Duodenal mucosa (tissue), 2 donors: ENCODE measurements at regions not wholly inside any gene's neighbourhood (a gene's known extent, or its start where the extent isn't known, plus 50 kb on each side); places are given as distances from the start of the nearest gene placed in this dataset.

Experiments
- H3K27ac ChIP-seq: one replicate; pipeline ENCODE4 v1.7.0; 2013; ENCODE audit warnings: low read depth, low read length
- H3K27me3 ChIP-seq, 2 donors: one replicate each; pipeline ENCODE4 v1.7.0; 2013; ENCODE audit warnings: low read length in 2 of 2, control low read depth in 1 of 2; ENCODE audit not compliant: insufficient read depth in 2 of 2, control insufficient read depth in 1 of 2
- H3K36me3 ChIP-seq, 2 donors: one replicate each; pipeline ENCODE4 v1.7.0; 2013; ENCODE audit warnings: low read length in 2 of 2, control low read depth in 1 of 2; ENCODE audit not compliant: insufficient read depth in 2 of 2, control insufficient read depth in 1 of 2
- H3K4me1 ChIP-seq, 2 donors: one replicate each; pipeline ENCODE4 v1.7.0; 2013; ENCODE audit warnings: low read length in 2 of 2, control low read depth in 1 of 2; ENCODE audit not compliant: insufficient read depth in 2 of 2, control insufficient read depth in 1 of 2
- H3K4me3 ChIP-seq, 2 donors: one replicate each; pipeline ENCODE4 v1.7.0; 2013; ENCODE audit warnings: low read length in 2 of 2, low read depth in 1 of 2
- H3K9ac ChIP-seq, 2 donors: one replicate each; pipeline ENCODE4 v1.7.0; 2013; ENCODE audit warnings: low read length in 2 of 2, low read depth in 1 of 2
- H3K9me3 ChIP-seq, 2 donors: one replicate each; pipeline ENCODE4 v1.7.0; 2013; ENCODE audit warnings: low read length in 2 of 2, control low read depth in 1 of 2; ENCODE audit not compliant: control insufficient read depth in 1 of 2

DNA sequence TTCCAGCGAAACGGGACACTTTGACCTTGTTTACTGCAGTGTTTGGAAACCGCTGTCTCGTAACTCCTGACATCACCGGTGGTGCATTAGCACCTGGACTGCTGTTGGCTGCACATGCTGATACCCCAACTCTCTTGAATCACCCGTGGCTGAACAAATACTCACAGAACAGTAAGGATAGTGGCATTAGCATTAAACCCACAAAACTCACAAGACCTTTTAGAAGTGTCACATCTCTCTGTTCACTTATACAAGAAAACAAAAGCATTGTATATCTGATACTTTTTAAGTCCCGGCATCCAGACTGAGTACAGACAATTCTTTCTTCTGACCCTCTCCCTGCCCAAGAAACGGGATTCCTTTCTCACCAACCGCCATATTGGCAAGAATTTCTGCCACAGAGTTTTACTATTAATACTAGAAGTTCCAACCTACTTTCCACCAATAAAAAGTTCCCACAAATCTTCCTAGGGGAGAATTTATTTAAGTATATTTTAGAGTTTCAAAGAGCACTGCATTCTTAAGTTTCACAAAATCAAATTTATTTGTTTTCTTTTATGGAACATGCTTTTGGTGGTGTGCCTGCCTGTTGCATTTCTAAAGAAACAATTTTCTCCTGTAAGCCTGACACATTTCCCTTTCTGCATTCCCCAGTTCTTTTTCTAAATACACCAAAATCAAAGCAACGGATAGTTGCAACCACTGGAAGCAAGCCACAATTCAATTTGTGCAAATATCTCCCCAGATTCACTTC, 208.4 kb upstream of the KLF14 start:
- H3K9ac ChIP-seq, result peak overlapping the region; percentile 83 to 90
- H3K4me3 ChIP-seq, result peak overlapping the region; percentile 71 to 82
- no peaks in the 10 kb centered on the region for H3K27me3 ChIP-seq
- H3K9me3 ChIP-seq, result no peaks in the 10 kb centered on the region
- peak overlapping the region; percentile 79 for H3K27ac ChIP-seq
- peaks cover 39% of the 10 kb centered on the region in 2 donors for H3K4me1 ChIP-seq
- H3K36me3 ChIP-seq, result no peaks in the 10 kb centered on the region

DNA sequence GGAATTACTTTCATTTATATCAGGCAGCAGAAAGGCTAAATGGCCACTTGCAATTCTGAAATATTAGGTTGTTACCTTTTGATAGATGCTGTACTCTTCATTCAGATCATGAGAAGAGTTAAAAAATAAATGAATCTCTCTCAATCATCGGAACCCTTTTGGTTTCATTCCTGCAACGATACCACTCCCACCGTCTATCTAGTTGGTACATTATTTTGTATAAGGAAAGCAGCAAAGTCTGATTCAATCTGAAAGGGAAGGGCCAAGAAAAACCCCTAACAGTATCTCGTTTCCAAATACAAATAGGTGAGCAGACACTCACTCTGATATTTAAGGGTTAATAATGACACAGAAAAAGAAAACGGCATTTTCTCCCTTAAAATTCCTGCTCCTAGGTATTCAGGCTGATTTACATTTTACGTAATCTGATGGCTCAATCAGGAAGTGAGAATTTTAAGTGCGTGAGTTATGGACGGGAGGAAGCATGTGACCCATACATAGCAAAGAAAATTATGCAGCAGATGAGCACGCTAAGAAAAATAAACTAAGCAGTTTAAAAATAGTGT, 209.4 kb upstream of the KLF14 start:
- H3K9ac ChIP-seq, result peak overlapping the region; percentile 83 to 90
- no peaks in the 10 kb centered on the region for H3K27me3 ChIP-seq
- no peaks in the 10 kb centered on the region for H3K36me3 ChIP-seq
- H3K9me3 ChIP-seq, result no peaks in the 10 kb centered on the region
- peak overlapping the region; percentile 53 for H3K27ac ChIP-seq
- H3K4me3 ChIP-seq, result peak overlapping the region; percentile 61 to 82
- peaks cover 34 to 36% of the 10 kb centered on the region in 2 donors for H3K4me1 ChIP-seq

DNA sequence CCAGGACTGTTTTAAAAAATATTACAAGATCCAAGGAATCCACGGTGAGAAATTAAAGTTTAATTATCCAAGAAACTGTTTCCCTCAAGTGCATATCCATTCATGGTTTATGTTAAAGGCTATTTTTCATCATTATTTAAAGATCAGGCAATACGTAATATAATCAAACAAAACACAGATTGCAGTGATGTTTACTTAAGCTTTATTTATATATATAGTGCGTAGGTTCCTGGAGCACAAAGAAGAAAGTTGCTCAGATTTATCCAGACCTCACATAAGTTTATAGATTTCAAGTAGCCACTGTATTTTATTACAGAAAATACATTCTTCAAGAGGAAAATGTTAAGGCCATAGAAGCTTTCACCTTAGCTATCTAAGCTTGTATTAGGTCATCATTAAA, 210.0 kb upstream of the KLF14 start:
- H3K9ac ChIP-seq, result peak overlapping the region; percentile 83 to 90
- no peak overlapping the region for H3K27ac ChIP-seq
- peak overlapping the region; percentile 61 to 82 for H3K4me3 ChIP-seq

DNA sequence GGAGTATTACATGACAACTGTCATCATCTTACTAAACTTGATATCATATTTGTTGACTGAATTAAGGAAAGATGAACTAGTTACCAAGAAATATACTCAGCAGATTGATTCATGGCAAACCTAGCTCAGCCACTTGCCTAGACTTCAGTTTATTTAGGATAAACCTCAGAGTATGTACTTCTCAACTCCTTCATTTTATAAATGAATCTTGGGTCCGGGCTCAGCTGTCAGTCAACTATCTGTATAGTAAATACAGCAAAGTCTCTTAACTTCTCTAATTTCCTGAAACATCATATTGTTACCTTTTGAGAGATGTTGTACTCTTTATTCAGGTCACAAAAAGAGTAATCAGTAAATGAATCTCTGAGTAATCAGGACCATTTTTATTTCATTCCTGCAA, 211.0 kb upstream of the KLF14 start:
- Histone ChIP-seq H3K9ac (no peak overlapping the region), H3K4me1 (peaks cover 20 to 21% of the 10 kb centered on the region in 2 donors), H3K9me3 (no peaks in the 10 kb centered on the region), H3K27me3 (no peaks in the 10 kb centered on the region), H3K36me3 (no peaks in the 10 kb centered on the region), H3K27ac (no peak overlapping the region), H3K4me3 (no peak overlapping the region)

More for the DNA sequence above, 210.0 kb upstream of the KLF14 start:
- Histone ChIP-seq H3K36me3 (no peaks in the 10 kb centered on the region), H3K27me3 (no peaks in the 10 kb centered on the region), H3K4me1 (peaks cover 28 to 31% of the 10 kb centered on the region in 2 donors), H3K9me3 (no peaks in the 10 kb centered on the region)

DNA sequence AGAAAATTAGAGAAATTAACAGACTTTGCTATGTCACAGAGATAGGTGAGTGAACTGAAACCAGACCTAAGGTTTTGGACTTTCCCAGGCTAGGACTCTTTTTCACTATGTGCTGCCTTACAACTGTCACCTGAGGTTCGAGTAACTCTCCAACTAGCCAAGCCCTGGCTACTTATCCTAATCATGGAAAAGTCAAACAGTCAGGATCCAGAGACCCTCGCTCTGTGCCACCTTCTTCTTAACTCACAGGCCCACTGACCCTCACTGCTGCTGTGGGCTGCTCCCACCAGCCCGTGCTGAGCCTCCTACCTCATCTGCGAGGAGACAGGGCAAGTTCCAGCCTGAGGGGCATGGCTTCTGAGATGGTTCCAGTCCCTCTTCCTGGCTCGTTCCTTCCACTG, 211.4 kb upstream of the KLF14 start:
- Histone ChIP-seq H3K27ac (no peak overlapping the region), H3K4me3 (no peak overlapping the region), H3K9ac (no peak overlapping the region), H3K9me3 (no peaks in the 10 kb centered on the region), H3K27me3 (no peaks in the 10 kb centered on the region), H3K4me1 (peaks cover 19 to 21% of the 10 kb centered on the region in 2 donors), H3K36me3 (no peaks in the 10 kb centered on the region)

DNA sequence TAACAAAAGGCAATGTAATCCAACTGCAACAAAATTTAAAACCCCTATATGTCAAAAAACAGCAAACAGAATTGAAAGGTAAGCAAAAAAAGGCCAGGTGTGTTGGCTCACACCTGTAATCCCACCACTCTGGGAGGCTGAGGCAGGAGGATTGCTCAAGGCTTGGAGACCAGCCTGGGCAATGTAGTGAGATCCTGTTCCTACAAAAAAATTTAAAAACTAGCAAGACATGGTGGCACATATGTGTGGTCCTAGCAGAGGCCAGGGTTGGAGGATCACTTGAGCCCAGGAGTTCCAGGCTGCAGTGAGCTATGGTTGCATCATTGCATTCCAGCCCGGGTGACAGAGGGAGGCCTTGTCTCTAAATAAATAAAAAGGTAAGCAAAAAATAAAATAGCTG, 212.1 kb upstream of the KLF14 start:
- Histone ChIP-seq H3K27ac (no peak overlapping the region), H3K9ac (no peak overlapping the region), H3K4me3 (no peak overlapping the region), H3K27me3 (no peaks in the 10 kb centered on the region), H3K4me1 (peaks cover 19 to 21% of the 10 kb centered on the region in 2 donors), H3K9me3 (no peaks in the 10 kb centered on the region), H3K36me3 (no peaks in the 10 kb centered on the region)

DNA sequence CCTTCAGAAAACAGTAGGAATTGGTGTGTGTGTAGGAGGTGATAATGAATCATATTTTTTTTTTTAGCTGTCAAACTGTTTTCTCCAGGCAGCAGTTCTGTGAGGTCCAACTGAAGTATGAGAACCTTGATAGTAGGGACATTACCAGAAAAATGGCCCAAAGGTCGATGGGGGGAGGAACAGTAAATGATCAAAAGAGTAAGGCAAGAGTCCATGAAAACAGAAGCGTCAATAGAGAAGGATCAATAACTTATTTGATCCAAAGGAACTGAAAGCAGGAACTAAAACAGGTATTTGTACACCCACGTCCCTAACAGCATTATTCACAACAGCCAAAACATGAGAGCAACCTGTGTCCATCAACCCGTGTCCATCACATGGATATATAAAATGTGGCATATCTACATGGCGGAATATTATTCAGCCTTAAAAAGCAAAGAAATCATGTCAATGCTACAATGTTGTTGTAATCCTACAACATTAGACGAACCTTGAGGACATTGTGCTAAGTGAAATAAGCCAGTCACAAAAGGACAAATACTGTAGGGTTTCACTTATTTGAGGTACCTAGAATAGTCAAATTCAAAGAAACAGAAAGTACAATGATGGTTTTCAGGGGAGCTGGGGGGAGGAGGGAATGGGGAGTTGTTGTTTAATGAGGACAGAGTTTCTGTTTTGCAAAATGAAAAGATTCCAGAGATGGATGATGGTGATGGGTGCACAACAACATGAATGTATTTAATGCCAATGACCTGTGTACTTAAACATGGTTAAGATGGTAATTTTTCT, 214.0 kb upstream of the KLF14 start:
- Histone ChIP-seq H3K27ac (no peak overlapping the region), H3K4me1 (peaks cover 10 to 11% of the 10 kb centered on the region in 2 donors), H3K27me3 (no peaks in the 10 kb centered on the region), H3K4me3 (no peak overlapping the region), H3K9ac (peak overlapping the region in 1 of 2 donors; percentile 6), H3K36me3 (peaks cover 0 to 6% of the 10 kb centered on the region in 2 donors), H3K9me3 (no peaks in the 10 kb centered on the region)

DNA sequence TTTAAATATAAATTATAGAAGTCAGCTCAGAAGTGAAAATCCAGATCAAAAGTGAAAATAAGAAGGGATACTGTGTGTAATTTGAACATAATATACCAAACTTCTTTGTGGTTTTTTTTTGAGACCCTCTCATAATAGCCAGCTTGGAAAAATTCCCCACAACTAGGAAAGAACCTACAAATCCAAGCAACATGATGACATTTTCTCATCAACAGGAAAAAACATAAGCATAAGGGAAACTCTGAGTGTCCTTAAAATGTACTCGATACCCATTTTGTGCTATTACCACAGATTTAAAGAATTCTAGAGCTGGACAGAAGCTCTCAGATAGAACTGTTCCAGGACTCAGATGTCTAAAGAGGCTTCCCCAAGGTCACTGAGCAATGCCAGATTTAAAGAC, 214.8 kb upstream of the KLF14 start:
- Histone ChIP-seq H3K4me3 (no peak overlapping the region), H3K4me1 (peaks cover 3 to 8% of the 10 kb centered on the region in 2 donors), H3K27me3 (no peaks in the 10 kb centered on the region), H3K27ac (no peak overlapping the region), H3K9ac (no peak overlapping the region), H3K9me3 (no peaks in the 10 kb centered on the region), H3K36me3 (peaks cover 0 to 6% of the 10 kb centered on the region in 2 donors)

DNA sequence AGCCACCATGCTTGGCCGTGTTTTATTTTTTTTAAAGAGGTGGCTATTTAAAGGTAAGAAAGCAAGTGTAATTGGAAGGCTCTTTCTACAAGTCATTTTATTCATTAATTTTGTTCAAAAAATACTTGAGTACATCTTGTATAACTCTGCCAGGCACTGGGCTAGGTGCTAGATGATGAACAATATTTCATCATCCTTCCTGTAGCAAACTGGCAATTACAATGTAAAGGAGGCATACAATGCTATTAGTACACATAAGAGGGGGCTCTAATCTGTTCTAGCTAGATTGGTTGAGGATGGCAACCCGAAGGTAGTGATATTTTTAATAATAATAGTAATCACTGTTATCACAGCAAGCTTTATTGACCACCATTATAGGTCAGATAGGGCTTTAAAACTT, 215.5 kb upstream of the KLF14 start:
- Histone ChIP-seq H3K27ac (no peak overlapping the region), H3K9me3 (no peaks in the 10 kb centered on the region)

DNA sequence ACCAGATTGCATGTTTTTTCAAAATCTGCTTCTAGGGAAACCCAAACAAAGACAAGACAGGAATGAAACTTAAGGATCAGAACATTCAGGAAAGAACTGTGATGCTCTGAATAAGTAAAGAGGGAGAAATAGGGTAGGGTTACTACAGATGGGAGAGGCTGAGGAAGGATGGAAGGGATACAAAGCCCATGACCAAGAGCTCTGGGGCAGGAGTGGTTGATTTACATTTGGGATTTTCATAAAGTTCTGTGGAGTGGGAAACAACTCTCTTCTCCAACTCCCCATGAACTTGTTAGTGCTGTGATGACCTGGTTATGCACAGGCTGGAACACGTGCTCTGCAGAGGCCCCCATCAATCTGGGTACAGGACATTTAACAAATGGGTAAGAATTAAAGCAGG, 216.0 kb upstream of the KLF14 start:
- H3K27me3 ChIP-seq, result no peaks in the 10 kb centered on the region
- no peak overlapping the region for H3K4me3 ChIP-seq
- no peak overlapping the region for H3K9ac ChIP-seq
- peaks cover 0 to 4% of the 10 kb centered on the region in 2 donors for H3K4me1 ChIP-seq
- peaks cover under 1 to 6% of the 10 kb centered on the region in 2 donors for H3K36me3 ChIP-seq
- H3K9me3 ChIP-seq, result no peaks in the 10 kb centered on the region
- H3K27ac ChIP-seq, result no peak overlapping the region

More for the DNA sequence above, 215.5 kb upstream of the KLF14 start:
- Histone ChIP-seq H3K9ac (no peak overlapping the region), H3K36me3 (peaks cover 0 to 6% of the 10 kb centered on the region in 2 donors), H3K27me3 (no peaks in the 10 kb centered on the region), H3K4me1 (peaks cover 0 to 3% of the 10 kb centered on the region in 2 donors), H3K4me3 (no peak overlapping the region)
